PC-3 (cell line): ENCODE measurements at regions not wholly inside any gene's neighbourhood (a gene's known extent, or its start where the extent isn't known, plus 50 kb on each side); places are given as distances from the start of the nearest gene placed in this dataset.

Experiments used
- EZH2 ChIP-seq: fragments of 300-600 bp; sonication (generic); IDR thresholded peaks from one replicate; pipeline ENCODE4 v1.6.1; 2017; ENCODE audit warnings: antibody characterized with exemption, mild to moderate bottlenecking, low read length; ENCODE audit not compliant: unreplicated experiment
- EZH2phosphoT487 ChIP-seq: fragments of 300-600 bp; sonication (generic); IDR thresholded peaks from 2 replicates; pipeline ENCODE4 v1.6.1; 2018; ENCODE audit warnings: mild to moderate bottlenecking, antibody characterized with exemption, low read length, borderline replicate concordance
- TF ChIP-seq, protein P1 (sequence below): fragments of 300-600 bp; sonication (generic); conservative IDR thresholded peaks from 2 replicates; pipeline ENCODE4 v1.5.1; 2017; ENCODE audit warnings: antibody characterized with exemption, low read depth, mild to moderate bottlenecking, low read length

DNA sequence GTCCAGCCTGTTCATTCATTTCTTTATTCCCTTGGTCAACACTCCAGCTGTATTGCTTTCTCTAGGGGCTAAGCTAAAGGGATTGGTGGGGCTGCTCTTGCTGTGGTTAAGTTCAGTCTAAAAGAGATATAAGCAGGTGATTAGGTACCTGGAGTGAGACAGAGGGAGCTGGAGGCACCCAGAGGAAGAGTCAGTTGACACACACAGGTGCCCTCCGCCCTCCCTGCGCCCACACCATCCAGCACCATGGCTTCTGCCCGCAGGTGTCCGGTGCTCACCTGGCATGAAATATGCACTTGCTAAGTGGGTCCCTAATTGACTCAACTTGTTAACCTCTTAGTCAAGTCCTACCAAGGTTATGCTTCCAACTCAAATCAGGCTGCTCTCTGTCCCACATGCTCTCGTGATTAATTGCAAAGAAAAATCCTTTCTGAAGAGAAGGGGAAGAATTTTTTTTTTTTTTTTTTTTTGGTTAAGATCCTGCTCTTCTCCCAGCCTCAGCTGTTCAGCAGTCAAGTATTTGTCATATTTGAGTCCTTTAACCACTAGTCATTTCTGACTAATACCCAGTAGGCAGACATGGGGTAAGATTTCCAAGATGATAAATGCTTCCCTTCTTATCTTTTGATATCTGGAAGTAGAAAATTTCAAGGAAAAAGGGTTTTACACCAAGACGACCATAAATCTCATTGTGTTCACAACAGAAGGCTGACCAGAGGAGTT is 199.8 kb upstream of the WSCD1 start:
- TF ChIP-seq, protein P1, sequence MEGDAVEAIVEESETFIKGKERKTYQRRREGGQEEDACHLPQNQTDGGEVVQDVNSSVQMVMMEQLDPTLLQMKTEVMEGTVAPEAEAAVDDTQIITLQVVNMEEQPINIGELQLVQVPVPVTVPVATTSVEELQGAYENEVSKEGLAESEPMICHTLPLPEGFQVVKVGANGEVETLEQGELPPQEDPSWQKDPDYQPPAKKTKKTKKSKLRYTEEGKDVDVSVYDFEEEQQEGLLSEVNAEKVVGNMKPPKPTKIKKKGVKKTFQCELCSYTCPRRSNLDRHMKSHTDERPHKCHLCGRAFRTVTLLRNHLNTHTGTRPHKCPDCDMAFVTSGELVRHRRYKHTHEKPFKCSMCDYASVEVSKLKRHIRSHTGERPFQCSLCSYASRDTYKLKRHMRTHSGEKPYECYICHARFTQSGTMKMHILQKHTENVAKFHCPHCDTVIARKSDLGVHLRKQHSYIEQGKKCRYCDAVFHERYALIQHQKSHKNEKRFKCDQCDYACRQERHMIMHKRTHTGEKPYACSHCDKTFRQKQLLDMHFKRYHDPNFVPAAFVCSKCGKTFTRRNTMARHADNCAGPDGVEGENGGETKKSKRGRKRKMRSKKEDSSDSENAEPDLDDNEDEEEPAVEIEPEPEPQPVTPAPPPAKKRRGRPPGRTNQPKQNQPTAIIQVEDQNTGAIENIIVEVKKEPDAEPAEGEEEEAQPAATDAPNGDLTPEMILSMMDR, result no peak
- TF ChIP-seq EZH2phosphoT487, result no peak
- TF ChIP-seq EZH2, result no peak
